Left ventricle myocardium inferior (tissue), 1 donor: ENCODE measurements at regions not wholly inside any gene's neighbourhood (a gene's known extent, or its start where the extent isn't known, plus 50 kb on each side); places are given as distances from the start of the nearest gene placed in this dataset.
A peak's percentile ranks its signal among the peaks of the same experiment; 100 is the strongest.

Experiments used
- DNase-seq: peaks from one replicate; pipeline ENCODE4 v3.0.0-alpha.2; 2020
- H3K27ac ChIP-seq: fragments of 200-600 bp; replicated peaks from 2 replicates; pipeline ENCODE4 v1.8.0; 2021
- H3K27me3 ChIP-seq: fragments of 200-600 bp; 2 replicates; pipeline ENCODE4 v1.8.0; 2021; ENCODE audit warnings: low read depth
- H3K36me3 ChIP-seq: fragments of 200-600 bp; 2 replicates; pipeline ENCODE4 v1.8.0; 2021
- H3K4me1 ChIP-seq: fragments of 200-600 bp; 2 replicates; pipeline ENCODE4 v1.8.0; 2021
- H3K4me3 ChIP-seq: fragments of 200-600 bp; 2 replicates; pipeline ENCODE4 v1.8.0; 2021; ENCODE audit warnings: mild to moderate bottlenecking, moderate library complexity
- H3K9me3 ChIP-seq: fragments of 200-600 bp; replicated peaks from 2 replicates; pipeline ENCODE4 v1.8.0; 2021
- CTCF ChIP-seq: fragments of 200-600 bp; IDR thresholded peaks from 2 replicates; pipeline ENCODE4 v1.8.0; 2021; ENCODE audit warnings: antibody characterized with exemption, mild to moderate bottlenecking, borderline replicate concordance
- intact Hi-C: fragments of 100-400 bp; cut with micrococcal nuclease; formaldehyde crosslinking; loops from one replicate; pipeline ENCODE4 v1.11.0; 2022
- donor health status: DM: no; HTN: yes; CAD: no; lungs with severe emphysema.

GRCh38 chr1:25109531-25109951 is 122.8 kb downstream of the SYF2 start:
- no peaks in the 10 kb centered on the region for H3K36me3 ChIP-seq
- DNase-seq, result no peak
- H3K27ac ChIP-seq, result no peak overlapping the region
- intact Hi-C loops, result no loop called here
- H3K27me3 ChIP-seq, result peaks cover 15% of the 10 kb centered on the region
- no peak for TF ChIP-seq CTCF
- H3K9me3 ChIP-seq, result peaks cover 14% of the 10 kb centered on the region
- H3K4me1 ChIP-seq, result peaks cover 5% of the 10 kb centered on the region
- H3K4me3 ChIP-seq, result no peak overlapping the region

GRCh38 chr1:25107643-25108010 is 124.7 kb downstream of the SYF2 start:
- Histone ChIP-seq H3K27me3 (peaks cover 27% of the 10 kb centered on the region), H3K4me1 (peaks cover 8% of the 10 kb centered on the region), H3K27ac (no peak overlapping the region), H3K36me3 (no peaks in the 10 kb centered on the region), H3K9me3 (peaks cover 14% of the 10 kb centered on the region), H3K4me3 (no peak overlapping the region)
- intact Hi-C loops, result no loop called here
- no peak for DNase-seq
- TF ChIP-seq CTCF, result no peak

GRCh38 chr1:25106976-25107642 is 125.2 kb downstream of the SYF2 start:
- no peak overlapping the region for H3K27ac ChIP-seq
- peaks cover 27% of the 10 kb centered on the region for H3K27me3 ChIP-seq
- no peaks in the 10 kb centered on the region for H3K36me3 ChIP-seq
- no peak for TF ChIP-seq CTCF
- peaks cover 8% of the 10 kb centered on the region for H3K4me1 ChIP-seq
- intact Hi-C loops, result no loop called here
- DNase-seq, result no peak
- no peak overlapping the region for H3K4me3 ChIP-seq
- H3K9me3 ChIP-seq, result peaks cover 14% of the 10 kb centered on the region

GRCh38 chr1:25106352-25106751 is 126.0 kb downstream of the SYF2 start:
- Histone ChIP-seq H3K27ac (no peak overlapping the region), H3K36me3 (no peaks in the 10 kb centered on the region), H3K9me3 (peaks cover 14% of the 10 kb centered on the region), H3K27me3 (peaks cover 27% of the 10 kb centered on the region), H3K4me1 (peaks cover 8% of the 10 kb centered on the region), H3K4me3 (no peak overlapping the region)
- no peak for TF ChIP-seq CTCF
- intact Hi-C loops, result no loop called here
- DNase-seq, result no peak

- H3K27ac ChIP-seq, result peak overlapping the region; percentile 51
- no peak for DNase-seq
- peaks cover 27% of the 10 kb centered on the region for H3K27me3 ChIP-seq
- H3K36me3 ChIP-seq, result no peaks in the 10 kb centered on the region
- H3K4me1 ChIP-seq, result peaks cover 8% of the 10 kb centered on the region
- TF ChIP-seq CTCF, result no peak
- H3K9me3 ChIP-seq, result peaks cover 14% of the 10 kb centered on the region
- no peak overlapping the region for H3K4me3 ChIP-seq
- intact Hi-C loops, result no loop called here
These were observed 126.5 kb downstream of the SYF2 start for GRCh38 chr1:25105836-25106235.
